Ishikawa (cell line): ENCODE measurements at regions not wholly inside any gene's neighbourhood (a gene's known extent, or its start where the extent isn't known, plus 50 kb on each side); places are given as distances from the start of the nearest gene placed in this dataset.

Experiments used
- CEBPB ChIP-seq: IDR thresholded peaks from 2 replicates; pipeline ENCODE4 v1.6.1; 2012
- EP300 ChIP-seq: IDR thresholded peaks from 2 replicates; pipeline ENCODE4 v1.6.1; 2012; ENCODE audit warnings: borderline replicate concordance
- MAX ChIP-seq: IDR thresholded peaks from 2 replicates; pipeline ENCODE4 v1.6.1; 2012
- RAD21 ChIP-seq: IDR thresholded peaks from 2 replicates; pipeline ENCODE4 v1.6.1; 2012; ENCODE audit warnings: low read depth
- TAF1 ChIP-seq: IDR thresholded peaks from 2 replicates; pipeline ENCODE4 v1.6.1; 2012; ENCODE audit warnings: low read depth, mild to moderate bottlenecking
- TF ChIP-seq, protein P1 (sequence below): IDR thresholded peaks from 2 replicates; pipeline ENCODE4 v1.6.1; 2012

DNA sequence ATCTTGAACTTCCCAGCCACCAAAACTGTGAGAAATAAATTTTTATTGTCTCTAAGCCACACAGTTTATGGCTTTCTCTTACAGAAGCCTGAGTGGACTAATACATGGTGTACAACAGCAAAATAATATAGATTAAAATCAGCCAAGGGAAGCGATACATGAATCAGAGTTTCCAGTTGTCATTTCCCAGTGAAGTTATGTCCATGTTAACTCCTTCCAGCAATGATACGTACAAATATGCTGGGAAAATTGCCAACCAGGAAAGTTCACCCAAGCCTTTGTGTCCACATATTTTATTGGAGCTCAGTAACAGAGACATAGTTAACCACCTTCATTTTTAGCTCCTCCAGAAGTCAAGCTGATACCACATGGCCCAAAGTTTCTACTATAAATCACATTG lies 280.9 kb upstream of the KCNMB2 start:
- TF ChIP-seq, protein P1, sequence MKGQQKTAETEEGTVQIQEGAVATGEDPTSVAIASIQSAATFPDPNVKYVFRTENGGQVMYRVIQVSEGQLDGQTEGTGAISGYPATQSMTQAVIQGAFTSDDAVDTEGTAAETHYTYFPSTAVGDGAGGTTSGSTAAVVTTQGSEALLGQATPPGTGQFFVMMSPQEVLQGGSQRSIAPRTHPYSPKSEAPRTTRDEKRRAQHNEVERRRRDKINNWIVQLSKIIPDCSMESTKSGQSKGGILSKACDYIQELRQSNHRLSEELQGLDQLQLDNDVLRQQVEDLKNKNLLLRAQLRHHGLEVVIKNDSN, result no peak
- TF ChIP-seq MAX (no peak), TAF1 (no peak), EP300 (no peak), RAD21 (no peak), CEBPB (no peak)
